ENCODE measurements at regions not wholly inside any gene's neighbourhood (a gene's known extent, or its start where the extent isn't known, plus 50 kb on each side); places are given as distances from the start of the nearest gene placed in this dataset.

- POLR2A ChIA-PET: no interaction called here
These were observed 55.5 kb upstream of the LNX1 start for GRCh38 chr4:53646795-53647194.

More at GRCh38 chr4:53646795-53647194, 55.5 kb upstream of the LNX1 start:
- CTCF ChIA-PET: interaction anchor here (0.8 kb wide), 1 partner anchor 60 kb away, joined by 4 read pairs; no protein-coding TSS in a partner anchor
- Histone ChIP-seq H3K9me3 (ENCODE audit: control insufficient read depth, insufficient read depth, low read depth, low read length) (no peaks in the 10 kb centered on the region), H3K36me3 (ENCODE audit: control insufficient read depth in 2 of 2, insufficient read depth in 1 of 2, low read length in 2 of 2) (no peaks in the 10 kb centered on the region), H3K4me1 (ENCODE audit: control insufficient read depth, insufficient read depth, low read length) (no peaks in the 10 kb centered on the region), H3K27ac (ENCODE audit: extremely low read depth, low read depth, low read length) (no peak overlapping the region), H3K4me3 (ENCODE audit: low read depth, low read length) (no peak overlapping the region)
- TF ChIP-seq REPIN1 (tag by site-specific recombination; IDR thresholded peaks at IDR 0.05; ENCODE audit: low read depth) (no peak), OVOL3 (tag by site-specific recombination; IDR thresholded peaks at IDR 0.05) (no peak), ZNF391 (tag by site-specific recombination; IDR thresholded peaks at IDR 0.05; ENCODE audit: borderline replicate concordance, low read depth) (no peak), ZBTB7A (tag by site-specific recombination; IDR thresholded peaks at IDR 0.05; ENCODE audit: low read depth) (no peak), ZNF324 (tag by site-specific recombination; IDR thresholded peaks at IDR 0.05) (no peak), GLI2 (tag by site-specific recombination; IDR thresholded peaks at IDR 0.05; ENCODE audit: borderline replicate concordance, low read depth) (no peak), ZNF449 (tag by site-specific recombination; IDR thresholded peaks at IDR 0.05) (no peak), SP7 (tag by site-specific recombination; IDR thresholded peaks at IDR 0.05) (no peak), ZFHX2 (tag by site-specific recombination; conservative IDR thresholded peaks at IDR 0.05) (no peak), ZNF639 (tag by site-specific recombination; IDR thresholded peaks at IDR 0.05) (no peak), ZNF2 (tag by site-specific recombination; IDR thresholded peaks at IDR 0.05) (no peak), ZNF221 (tag by site-specific recombination; IDR thresholded peaks at IDR 0.05; ENCODE audit: borderline replicate concordance) (no peak), ZNF747 (tag by site-specific recombination; IDR thresholded peaks at IDR 0.05) (no peak), ZNF658 (tag by site-specific recombination; IDR thresholded peaks at IDR 0.05) (no peak), SCRT2 (tag by site-specific recombination; IDR thresholded peaks at IDR 0.05) (no peak), ZNF76 (tag by site-specific recombination; IDR thresholded peaks at IDR 0.05; ENCODE audit: borderline replicate concordance, low read depth) (no peak), SCRT1 (tag by site-specific recombination; IDR thresholded peaks at IDR 0.05; ENCODE audit: borderline replicate concordance) (no peak)
- TF ChIP-seq, protein P1, sequence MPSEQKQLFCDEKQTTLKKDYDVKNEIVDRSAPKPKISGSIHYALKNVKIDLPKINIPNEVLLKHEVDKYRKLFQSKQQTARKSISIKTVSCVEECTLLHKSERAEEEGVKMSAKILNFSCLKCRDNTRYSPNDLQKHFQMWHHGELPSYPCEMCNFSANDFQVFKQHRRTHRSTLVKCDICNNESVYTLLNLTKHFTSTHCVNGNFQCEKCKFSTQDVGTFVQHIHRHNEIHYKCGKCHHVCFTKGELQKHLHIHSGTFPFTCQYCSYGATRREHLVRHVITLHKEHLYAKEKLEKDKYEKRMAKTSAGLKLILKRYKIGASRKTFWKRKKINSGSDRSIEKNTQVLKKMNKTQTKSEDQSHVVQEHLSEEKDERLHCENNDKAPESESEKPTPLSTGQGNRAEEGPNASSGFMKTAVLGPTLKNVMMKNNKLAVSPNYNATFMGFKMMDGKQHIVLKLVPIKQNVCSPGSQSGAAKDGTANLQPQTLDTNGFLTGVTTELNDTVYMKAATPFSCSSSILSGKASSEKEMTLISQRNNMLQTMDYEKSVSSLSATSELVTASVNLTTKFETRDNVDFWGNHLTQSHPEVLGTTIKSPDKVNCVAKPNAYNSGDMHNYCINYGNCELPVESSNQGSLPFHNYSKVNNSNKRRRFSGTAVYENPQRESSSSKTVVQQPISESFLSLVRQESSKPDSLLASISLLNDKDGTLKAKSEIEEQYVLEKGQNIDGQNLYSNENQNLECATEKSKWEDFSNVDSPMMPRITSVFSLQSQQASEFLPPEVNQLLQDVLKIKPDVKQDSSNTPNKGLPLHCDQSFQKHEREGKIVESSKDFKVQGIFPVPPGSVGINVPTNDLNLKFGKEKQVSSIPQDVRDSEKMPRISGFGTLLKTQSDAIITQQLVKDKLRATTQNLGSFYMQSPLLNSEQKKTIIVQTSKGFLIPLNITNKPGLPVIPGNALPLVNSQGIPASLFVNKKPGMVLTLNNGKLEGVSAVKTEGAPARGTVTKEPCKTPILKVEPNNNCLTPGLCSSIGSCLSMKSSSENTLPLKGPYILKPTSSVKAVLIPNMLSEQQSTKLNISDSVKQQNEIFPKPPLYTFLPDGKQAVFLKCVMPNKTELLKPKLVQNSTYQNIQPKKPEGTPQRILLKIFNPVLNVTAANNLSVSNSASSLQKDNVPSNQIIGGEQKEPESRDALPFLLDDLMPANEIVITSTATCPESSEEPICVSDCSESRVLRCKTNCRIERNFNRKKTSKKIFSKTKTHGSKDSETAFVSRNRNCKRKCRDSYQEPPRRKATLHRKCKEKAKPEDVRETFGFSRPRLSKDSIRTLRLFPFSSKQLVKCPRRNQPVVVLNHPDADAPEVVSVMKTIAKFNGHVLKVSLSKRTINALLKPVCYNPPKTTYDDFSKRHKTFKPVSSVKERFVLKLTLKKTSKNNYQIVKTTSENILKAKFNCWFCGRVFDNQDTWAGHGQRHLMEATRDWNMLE (tag by site-specific recombination; conservative IDR thresholded peaks at IDR 0.05; ENCODE audit: low read depth): no peak
- TF ChIP-seq, protein P2, sequence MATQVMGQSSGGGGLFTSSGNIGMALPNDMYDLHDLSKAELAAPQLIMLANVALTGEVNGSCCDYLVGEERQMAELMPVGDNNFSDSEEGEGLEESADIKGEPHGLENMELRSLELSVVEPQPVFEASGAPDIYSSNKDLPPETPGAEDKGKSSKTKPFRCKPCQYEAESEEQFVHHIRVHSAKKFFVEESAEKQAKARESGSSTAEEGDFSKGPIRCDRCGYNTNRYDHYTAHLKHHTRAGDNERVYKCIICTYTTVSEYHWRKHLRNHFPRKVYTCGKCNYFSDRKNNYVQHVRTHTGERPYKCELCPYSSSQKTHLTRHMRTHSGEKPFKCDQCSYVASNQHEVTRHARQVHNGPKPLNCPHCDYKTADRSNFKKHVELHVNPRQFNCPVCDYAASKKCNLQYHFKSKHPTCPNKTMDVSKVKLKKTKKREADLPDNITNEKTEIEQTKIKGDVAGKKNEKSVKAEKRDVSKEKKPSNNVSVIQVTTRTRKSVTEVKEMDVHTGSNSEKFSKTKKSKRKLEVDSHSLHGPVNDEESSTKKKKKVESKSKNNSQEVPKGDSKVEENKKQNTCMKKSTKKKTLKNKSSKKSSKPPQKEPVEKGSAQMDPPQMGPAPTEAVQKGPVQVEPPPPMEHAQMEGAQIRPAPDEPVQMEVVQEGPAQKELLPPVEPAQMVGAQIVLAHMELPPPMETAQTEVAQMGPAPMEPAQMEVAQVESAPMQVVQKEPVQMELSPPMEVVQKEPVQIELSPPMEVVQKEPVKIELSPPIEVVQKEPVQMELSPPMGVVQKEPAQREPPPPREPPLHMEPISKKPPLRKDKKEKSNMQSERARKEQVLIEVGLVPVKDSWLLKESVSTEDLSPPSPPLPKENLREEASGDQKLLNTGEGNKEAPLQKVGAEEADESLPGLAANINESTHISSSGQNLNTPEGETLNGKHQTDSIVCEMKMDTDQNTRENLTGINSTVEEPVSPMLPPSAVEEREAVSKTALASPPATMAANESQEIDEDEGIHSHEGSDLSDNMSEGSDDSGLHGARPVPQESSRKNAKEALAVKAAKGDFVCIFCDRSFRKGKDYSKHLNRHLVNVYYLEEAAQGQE (tag by site-specific recombination; IDR thresholded peaks at IDR 0.05): no peak
- TF ChIP-seq, protein P3, sequence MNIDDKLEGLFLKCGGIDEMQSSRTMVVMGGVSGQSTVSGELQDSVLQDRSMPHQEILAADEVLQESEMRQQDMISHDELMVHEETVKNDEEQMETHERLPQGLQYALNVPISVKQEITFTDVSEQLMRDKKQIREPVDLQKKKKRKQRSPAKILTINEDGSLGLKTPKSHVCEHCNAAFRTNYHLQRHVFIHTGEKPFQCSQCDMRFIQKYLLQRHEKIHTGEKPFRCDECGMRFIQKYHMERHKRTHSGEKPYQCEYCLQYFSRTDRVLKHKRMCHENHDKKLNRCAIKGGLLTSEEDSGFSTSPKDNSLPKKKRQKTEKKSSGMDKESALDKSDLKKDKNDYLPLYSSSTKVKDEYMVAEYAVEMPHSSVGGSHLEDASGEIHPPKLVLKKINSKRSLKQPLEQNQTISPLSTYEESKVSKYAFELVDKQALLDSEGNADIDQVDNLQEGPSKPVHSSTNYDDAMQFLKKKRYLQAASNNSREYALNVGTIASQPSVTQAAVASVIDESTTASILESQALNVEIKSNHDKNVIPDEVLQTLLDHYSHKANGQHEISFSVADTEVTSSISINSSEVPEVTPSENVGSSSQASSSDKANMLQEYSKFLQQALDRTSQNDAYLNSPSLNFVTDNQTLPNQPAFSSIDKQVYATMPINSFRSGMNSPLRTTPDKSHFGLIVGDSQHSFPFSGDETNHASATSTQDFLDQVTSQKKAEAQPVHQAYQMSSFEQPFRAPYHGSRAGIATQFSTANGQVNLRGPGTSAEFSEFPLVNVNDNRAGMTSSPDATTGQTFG (tag by site-specific recombination; IDR thresholded peaks at IDR 0.05; ENCODE audit: borderline replicate concordance): no peak
